HEK293 (cell line): ENCODE measurements at regions not wholly inside any gene's neighbourhood (a gene's known extent, or its start where the extent isn't known, plus 50 kb on each side); places are given as distances from the start of the nearest gene placed in this dataset.
"Not testable (repeated sequence)": the region's sequence is repeated elsewhere in the genome, so short reads cannot be mapped to it uniquely, and the experiment has no call there.

ENCODE experiments used
- CTCF ChIA-PET: fragments of 350-600 bp; formaldehyde crosslinking; extraction: SDS; loops from one replicate; lab custom pipeline; 2021; ENCODE audit warnings: antibody characterized with exemption; lab: Yijun Ruan, JAX
- POLR2A ChIA-PET: fragments of 300-600 bp; formaldehyde crosslinking; extraction: SDS; loops from one replicate; lab custom pipeline; 2020; ENCODE audit warnings: antibody characterized with exemption, inconsistent platforms; lab: Yijun Ruan, JAX
- H3K27ac ChIP-seq: fragments of 200-500 bp; sonication (Bioruptor generic); 2 replicates; pipeline ENCODE4 v1.5.1; 2014; ENCODE audit warnings: low read depth, low read length, control low read depth, inconsistent platforms; ENCODE audit errors: extremely low read depth
- H3K36me3 ChIP-seq, 2 experiments: fragments of 200-500 bp in 1 of 2; sonication (Bioruptor generic) in 1 of 2; 1 replicate in 1 of 2; 2 replicates in 1 of 2; pipeline ENCODE4 v1.5.1; 2014 to 2017; ENCODE audit warnings: inconsistent platforms in 2 of 2, low read length in 2 of 2; ENCODE audit not compliant: control insufficient read depth in 2 of 2, insufficient read depth in 1 of 2
- H3K4me1 ChIP-seq: fragments of 200-500 bp; sonication (Bioruptor generic); 2 replicates; pipeline ENCODE4 v1.5.1; 2014; ENCODE audit warnings: mild to moderate bottlenecking, low read length, inconsistent platforms; ENCODE audit not compliant: control insufficient read depth, insufficient read depth
- H3K4me3 ChIP-seq: 2 replicates; pipeline ENCODE4 v1.5.1; 2011; ENCODE audit warnings: low read depth, mild to moderate bottlenecking, control low read depth, low read length, moderate library complexity
- H3K9me3 ChIP-seq: fragments of 200-500 bp; sonication (Bioruptor generic); 2 replicates; pipeline ENCODE4 v1.5.1; 2014; ENCODE audit warnings: low read depth, low read length, inconsistent platforms; ENCODE audit not compliant: control insufficient read depth, insufficient read depth
- HOXD13 ChIP-seq: sonication (generic); formaldehyde crosslinking; IDR thresholded peaks from 2 replicates; pipeline ENCODE4 v1.8.0; 2022; ENCODE audit warnings: missing genetic modification reagents, borderline replicate concordance
- KLF1 ChIP-seq: fragments of 450-650 bp; formaldehyde crosslinking; IDR thresholded peaks from 2 replicates; pipeline ENCODE4 v1.5.1; 2016; ENCODE audit warnings: missing biosample characterization, missing genetic modification characterization
- TCF7L2 ChIP-seq: IDR thresholded peaks from 2 replicates; pipeline ENCODE4 v1.6.1; 2011; ENCODE audit warnings: low read depth, mild to moderate bottlenecking, inconsistent platforms, low read length, moderate library complexity, borderline replicate concordance
- WT1 ChIP-seq: fragments of 450-650 bp; formaldehyde crosslinking; IDR thresholded peaks from 2 replicates; pipeline ENCODE4 v1.5.1; 2016; ENCODE audit warnings: missing biosample characterization, missing genetic modification characterization
- ZFHX2 ChIP-seq: fragments of 450-650 bp; formaldehyde crosslinking; conservative IDR thresholded peaks from 2 replicates; pipeline ENCODE4 v1.5.1; 2016; ENCODE audit warnings: missing biosample characterization, missing genetic modification characterization
- ZNF132 ChIP-seq: fragments of 450-650 bp; formaldehyde crosslinking; IDR thresholded peaks from 2 replicates; pipeline ENCODE4 v1.5.1; 2017; ENCODE audit warnings: missing biosample characterization, missing genetic modification characterization, borderline replicate concordance
- ZNF16 ChIP-seq: fragments of 450-650 bp; formaldehyde crosslinking; IDR thresholded peaks from 2 replicates; pipeline ENCODE4 v1.5.1; 2016; ENCODE audit warnings: low read depth, missing biosample characterization, missing genetic modification characterization
- ZNF2 ChIP-seq: fragments of 450-650 bp; formaldehyde crosslinking; IDR thresholded peaks from 2 replicates; pipeline ENCODE4 v1.5.1; 2016; ENCODE audit warnings: missing biosample characterization, missing genetic modification characterization
- ZNF23 ChIP-seq: fragments of 450-650 bp; formaldehyde crosslinking; IDR thresholded peaks from 2 replicates; pipeline ENCODE4 v1.5.1; 2016; ENCODE audit warnings: missing biosample characterization, missing genetic modification characterization, borderline replicate concordance
- ZNF473 ChIP-seq: fragments of 450-650 bp; formaldehyde crosslinking; IDR thresholded peaks from 2 replicates; pipeline ENCODE4 v1.5.1; 2017; ENCODE audit warnings: missing biosample characterization, missing genetic modification characterization
- ZNF48 ChIP-seq: fragments of 450-650 bp; formaldehyde crosslinking; IDR thresholded peaks from 2 replicates; pipeline ENCODE4 v1.5.1; 2016; ENCODE audit warnings: missing biosample characterization, missing genetic modification characterization
- ZNF837 ChIP-seq: fragments of 450-650 bp; formaldehyde crosslinking; IDR thresholded peaks from 2 replicates; pipeline ENCODE4 v1.5.1; 2016; ENCODE audit warnings: missing biosample characterization, missing genetic modification characterization
- TF ChIP-seq, protein P1 (sequence below): fragments of 450-650 bp; formaldehyde crosslinking; IDR thresholded peaks from 2 replicates; pipeline ENCODE4 v1.5.1; 2017; ENCODE audit warnings: missing biosample characterization, mild to moderate bottlenecking, missing genetic modification characterization, moderate library complexity
- TF ChIP-seq, protein P2 (sequence below): fragments of 450-650 bp; formaldehyde crosslinking; IDR thresholded peaks from 2 replicates; pipeline ENCODE4 v1.5.1; 2016; ENCODE audit warnings: missing biosample characterization, missing genetic modification characterization

DNA sequence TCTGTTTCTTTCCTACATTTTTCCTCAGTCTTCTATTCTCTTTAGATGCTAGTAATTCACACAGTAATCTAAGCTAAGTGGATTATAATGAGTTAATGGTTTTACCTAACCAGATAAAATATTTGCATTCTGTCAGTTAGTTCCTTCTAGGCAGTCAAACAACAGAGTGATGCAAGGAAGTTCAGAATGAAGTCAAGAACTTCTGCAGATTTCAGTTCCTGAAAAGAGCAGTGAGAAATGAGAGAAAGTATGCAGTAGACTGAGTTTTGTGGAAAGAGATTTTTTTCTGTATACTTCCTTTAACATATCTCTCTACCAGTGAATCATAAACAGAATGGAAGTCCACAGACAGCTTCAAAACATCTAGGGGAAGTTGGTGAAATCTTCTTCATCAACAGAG is 774.0 kb upstream of the POU3F4 start:
- CTCF ChIA-PET = no interaction called here
- H3K4me1 ChIP-seq = no peaks in the 10 kb centered on the region
- TF ChIP-seq ZNF23 (tag by site-specific recombination) (no peak), ZNF837 (tag by site-specific recombination) (no peak), ZNF2 (tag by site-specific recombination) (no peak), ZNF132 (tag by site-specific recombination) (no peak), TCF7L2 (no peak), ZNF16 (tag by site-specific recombination) (no peak), WT1 (tag by site-specific recombination) (no peak), ZFHX2 (no peak), ZNF48 (tag by site-specific recombination) (no peak), ZNF473 (tag by site-specific recombination) (no peak)
- TF ChIP-seq, protein P1, sequence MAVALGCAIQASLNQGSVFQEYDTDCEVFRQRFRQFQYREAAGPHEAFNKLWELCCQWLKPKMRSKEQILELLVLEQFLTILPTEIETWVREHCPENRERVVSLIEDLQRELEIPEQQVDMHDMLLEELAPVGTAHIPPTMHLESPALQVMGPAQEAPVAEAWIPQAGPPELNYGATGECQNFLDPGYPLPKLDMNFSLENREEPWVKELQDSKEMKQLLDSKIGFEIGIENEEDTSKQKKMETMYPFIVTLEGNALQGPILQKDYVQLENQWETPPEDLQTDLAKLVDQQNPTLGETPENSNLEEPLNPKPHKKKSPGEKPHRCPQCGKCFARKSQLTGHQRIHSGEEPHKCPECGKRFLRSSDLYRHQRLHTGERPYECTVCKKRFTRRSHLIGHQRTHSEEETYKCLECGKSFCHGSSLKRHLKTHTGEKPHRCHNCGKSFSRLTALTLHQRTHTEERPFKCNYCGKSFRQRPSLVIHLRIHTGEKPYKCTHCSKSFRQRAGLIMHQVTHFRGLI (tag by site-specific recombination) = no peak
- TF ChIP-seq, protein P2, sequence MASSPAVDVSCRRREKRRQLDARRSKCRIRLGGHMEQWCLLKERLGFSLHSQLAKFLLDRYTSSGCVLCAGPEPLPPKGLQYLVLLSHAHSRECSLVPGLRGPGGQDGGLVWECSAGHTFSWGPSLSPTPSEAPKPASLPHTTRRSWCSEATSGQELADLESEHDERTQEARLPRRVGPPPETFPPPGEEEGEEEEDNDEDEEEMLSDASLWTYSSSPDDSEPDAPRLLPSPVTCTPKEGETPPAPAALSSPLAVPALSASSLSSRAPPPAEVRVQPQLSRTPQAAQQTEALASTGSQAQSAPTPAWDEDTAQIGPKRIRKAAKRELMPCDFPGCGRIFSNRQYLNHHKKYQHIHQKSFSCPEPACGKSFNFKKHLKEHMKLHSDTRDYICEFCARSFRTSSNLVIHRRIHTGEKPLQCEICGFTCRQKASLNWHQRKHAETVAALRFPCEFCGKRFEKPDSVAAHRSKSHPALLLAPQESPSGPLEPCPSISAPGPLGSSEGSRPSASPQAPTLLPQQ (tag by site-specific recombination) = no peak
- TF ChIP-seq, all 188 proteins: peak for 0
- POLR2A ChIA-PET = no interaction called here
- H3K36me3 ChIP-seq = no peaks in the 10 kb centered on the region
- H3K27ac ChIP-seq = no peak overlapping the region
- H3K9me3 ChIP-seq = no peaks in the 10 kb centered on the region
- H3K4me3 ChIP-seq = no peak overlapping the region

DNA sequence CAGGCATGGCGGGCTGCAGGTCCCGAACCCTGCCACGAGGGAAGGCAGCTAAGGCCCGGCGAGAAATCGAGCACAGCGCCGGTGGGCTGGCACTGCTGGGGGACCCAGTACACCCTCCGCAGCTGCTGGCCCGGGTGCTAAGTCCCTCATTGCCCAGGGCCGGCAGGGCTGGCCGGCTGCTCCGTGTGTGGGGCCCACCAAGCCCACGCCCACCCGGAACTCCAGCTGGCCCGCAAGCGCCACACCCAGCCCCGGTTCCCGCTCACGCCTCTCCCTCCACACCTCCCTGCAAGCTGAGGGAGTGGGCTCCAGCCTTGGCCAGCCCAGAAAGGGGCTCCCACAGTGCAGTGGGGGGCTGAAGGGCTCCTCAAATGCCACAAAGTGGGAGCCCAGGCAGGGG is 769.8 kb upstream of the POU3F4 start:
- H3K27ac ChIP-seq, H3K4me1 ChIP-seq, H3K36me3 ChIP-seq, H3K4me3 ChIP-seq, POLR2A ChIA-PET, CTCF ChIA-PET, H3K9me3 ChIP-seq: not testable (repeated sequence)

DNA sequence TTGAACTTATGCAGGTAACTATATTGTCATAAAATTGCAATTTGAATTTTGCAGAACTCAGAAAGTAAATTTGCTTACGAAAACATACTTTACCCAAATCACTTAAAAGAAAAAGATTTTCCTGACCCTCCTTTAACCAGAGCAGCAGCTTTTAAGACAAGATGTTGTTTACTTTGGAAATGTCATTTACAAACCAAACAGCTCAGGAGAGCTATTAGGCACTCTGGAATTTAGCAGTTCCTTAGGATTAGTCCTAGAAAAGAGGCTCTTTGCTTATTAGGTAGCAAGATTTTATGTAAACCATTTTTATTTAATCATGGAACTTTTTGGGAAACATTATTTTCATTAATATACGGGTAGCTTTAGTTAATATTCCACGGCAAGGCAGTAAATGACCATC is 765.7 kb upstream of the POU3F4 start:
- CTCF ChIA-PET = interaction anchor here (0.6 kb wide), 1 partner anchor 22 kb away, joined by 4 read pairs; no protein-coding TSS in a partner anchor
- H3K27ac ChIP-seq = no peak overlapping the region
- TF ChIP-seq KLF1 (tag by site-specific recombination) (no peak), HOXD13 (CRISPR knock-in tag) (no peak)

DNA sequence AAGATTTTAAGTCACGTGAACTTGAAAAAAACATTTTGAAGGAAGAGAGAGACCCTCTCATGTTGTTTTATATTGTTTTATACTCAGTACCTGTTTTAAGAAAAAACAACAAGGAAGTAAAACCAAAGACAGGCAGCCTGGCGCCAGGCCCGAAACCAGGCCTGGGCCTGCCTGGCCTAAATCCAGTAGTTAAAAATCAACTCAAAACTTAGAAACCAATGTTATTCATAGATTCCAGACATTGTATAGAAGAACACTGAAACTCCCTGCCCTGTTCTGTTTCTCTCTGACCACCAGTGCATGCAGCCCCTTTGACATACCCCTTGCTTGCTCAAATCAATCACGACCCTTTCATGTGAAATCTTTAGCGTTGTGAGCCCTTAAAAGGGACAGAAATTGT is 762.4 kb upstream of the POU3F4 start:
- CTCF ChIA-PET, POLR2A ChIA-PET: not testable (repeated sequence)

More for the DNA sequence above, 765.7 kb upstream of the POU3F4 start:
- POLR2A ChIA-PET = no interaction called here
- Histone ChIP-seq H3K4me3 (no peak overlapping the region), H3K36me3 (peaks cover 0 to 3% of the 10 kb centered on the region in 2 experiments; a peak in 1 of 3 replicates), H3K4me1 (no peaks in the 10 kb centered on the region), H3K9me3 (no peaks in the 10 kb centered on the region)

More for the DNA sequence above, 762.4 kb upstream of the POU3F4 start:
- H3K27ac ChIP-seq, H3K36me3 ChIP-seq, H3K9me3 ChIP-seq, H3K4me1 ChIP-seq, H3K4me3 ChIP-seq: not testable (repeated sequence)
